Keratinocyte (primary cell): ENCODE measurements at regions not wholly inside any gene's neighbourhood (a gene's known extent, or its start where the extent isn't known, plus 50 kb on each side); places are given as distances from the start of the nearest gene placed in this dataset.
A peak's percentile ranks its signal among the peaks of the same experiment; 100 is the strongest.
"Not testable (repeated sequence)": the region's sequence is repeated elsewhere in the genome, so short reads cannot be mapped to it uniquely, and the experiment has no call there.

Source experiments
- DNase-seq: peaks from one replicate; pipeline ENCODE4 v3.0.0-alpha.2; 2011; ENCODE audit warnings: low read depth, missing footprints, low spot score
- FAIRE-seq: peaks from 2 replicates; lab custom pipeline; 2011; peaks lifted over from hg19 to GRCh38; lab: Jason Lieb, UNC
- H2AFZ ChIP-seq: 2 replicates; pipeline ENCODE4 v1.6.0; 2012; ENCODE audit warnings: low read length, control low read depth, inconsistent platforms; ENCODE audit not compliant: control insufficient read depth
- H3K27ac ChIP-seq: 2 replicates; pipeline ENCODE4 v1.5.1; 2011; ENCODE audit warnings: low read length; ENCODE audit not compliant: control insufficient read depth, insufficient read depth
- H3K27me3 ChIP-seq: 3 replicates; pipeline ENCODE4 v1.6.0; 2011; ENCODE audit warnings: low read length; ENCODE audit not compliant: control insufficient read depth, insufficient read depth; ENCODE audit errors: extremely low read depth
- H3K36me3 ChIP-seq, 2 experiments: 2 replicates in 1 of 2; 3 replicates in 1 of 2; pipeline ENCODE4 v1.5.1; 2011; ENCODE audit warnings: low read length in 2 of 2, mild to moderate bottlenecking in 1 of 2; ENCODE audit not compliant: control insufficient read depth in 2 of 2, insufficient read depth in 2 of 2; ENCODE audit errors: extremely low read depth in 1 of 2
- H3K4me1 ChIP-seq: 3 replicates; pipeline ENCODE4 v1.5.1; 2011; ENCODE audit warnings: low read length; ENCODE audit not compliant: control insufficient read depth, insufficient read depth; ENCODE audit errors: extremely low read depth
- H3K4me2 ChIP-seq: 3 replicates; pipeline ENCODE4 v1.6.0; 2011; ENCODE audit warnings: low read depth, low read length; ENCODE audit not compliant: control insufficient read depth, insufficient read depth; ENCODE audit errors: extremely low read depth
- H3K4me3 ChIP-seq, 3 experiments: fragments of 200-600 bp in 1 of 3; sonication (generic) in 1 of 3; 2 replicates in 2 of 3; 3 replicates in 1 of 3; pipeline ENCODE4 v1.5.1; 2011 to 2016; ENCODE audit warnings: low read length in 3 of 3, mild to moderate bottlenecking in 3 of 3, control low read depth in 2 of 3, inconsistent platforms in 1 of 3, low read depth in 1 of 3, mixed read lengths in 1 of 3, mixed run types in 1 of 3, moderate library complexity in 1 of 3; ENCODE audit not compliant: control insufficient read depth in 2 of 3, insufficient read depth in 2 of 3; ENCODE audit errors: extremely low read depth in 1 of 3
- H3K79me2 ChIP-seq: 2 replicates; pipeline ENCODE4 v1.6.0; 2012; ENCODE audit warnings: low read length; ENCODE audit not compliant: control insufficient read depth, insufficient read depth
- H3K9ac ChIP-seq: 3 replicates; pipeline ENCODE4 v1.6.0; 2011; ENCODE audit warnings: low read length; ENCODE audit not compliant: control insufficient read depth, insufficient read depth; ENCODE audit errors: extremely low read depth
- H3K9me1 ChIP-seq: 3 replicates; pipeline ENCODE4 v1.6.0; 2011; ENCODE audit warnings: low read length; ENCODE audit not compliant: control insufficient read depth, insufficient read depth; ENCODE audit errors: extremely low read depth
- H3K9me3 ChIP-seq: 2 replicates; pipeline ENCODE4 v1.5.1; 2012; ENCODE audit warnings: low read depth, low read length; ENCODE audit not compliant: control insufficient read depth
- H4K20me1 ChIP-seq: 3 replicates; pipeline ENCODE4 v1.6.0; 2011; ENCODE audit warnings: low read length; ENCODE audit not compliant: control insufficient read depth, insufficient read depth; ENCODE audit errors: extremely low read depth
- CTCF ChIP-seq, 3 experiments: IDR thresholded peaks in 1 of 3; conservative IDR thresholded peaks in 1 of 3; optimal IDR thresholded peaks in 1 of 3; 2 replicates in 2 of 3; 3 replicates in 1 of 3; pipeline versions ENCODE3 to v1.5.1; 2011; ENCODE audit warnings: low read length in 3 of 3, mild to moderate bottlenecking in 3 of 3, moderate library complexity in 2 of 3, control low read depth in 1 of 3, inconsistent platforms in 1 of 3; ENCODE audit not compliant: insufficient read depth in 2 of 3; ENCODE audit errors: extremely low read depth in 1 of 3
- EZH2 ChIP-seq: IDR thresholded peaks from one replicate; pipeline ENCODE4 v1.6.1; 2012; ENCODE audit warnings: inconsistent platforms, mild to moderate bottlenecking, low read length, moderate library complexity
- dilution Hi-C: fragments of 300-500 bp; cut with MboI; formaldehyde crosslinking; loops from one replicate; pipeline ENCODE4 v1.7.0; 2020; ENCODE audit warnings: low sequenced_read_pairs; ENCODE audit not compliant: extremely low pct_ligation_motif_present

GRCh38 chr2:62653582-62654422 is 51.7 kb upstream of the EHBP1 start:
- Histone ChIP-seq H2AFZ (peak overlapping the region; percentile 60), H3K27me3 (no peaks in the 10 kb centered on the region), H3K4me1 (peaks cover 19% of the 10 kb centered on the region), H3K9me1 (no peaks in the 10 kb centered on the region), H3K36me3 (no peaks in the 10 kb centered on the region), H3K9me3 (no peaks in the 10 kb centered on the region), H3K27ac (peak overlapping the region; percentile 72), H3K9ac (no peak overlapping the region), H3K79me2 (no peaks in the 10 kb centered on the region), H4K20me1 (no peaks in the 10 kb centered on the region), H3K4me2 (peak overlapping the region; percentile 83), H3K4me3 (peak overlapping the region in 1 of 3 experiments; percentile 4)
- no peak for TF ChIP-seq EZH2
- no peak for TF ChIP-seq CTCF (optimal IDR thresholded peaks at IDR 0.05 in 1 of 3, IDR thresholded peaks at IDR 0.05 in 1 of 3, conservative IDR thresholded peaks at IDR 0.05 in 1 of 3; ENCODE audit: extremely low read depth in 1 of 3, insufficient read depth in 2 of 3, low read length in 3 of 3)
- FAIRE-seq (peak; percentile 77), DNase-seq (peak; percentile 77)
- dilution Hi-C loops, result no loop called here

- H3K27ac ChIP-seq, H3K4me2 ChIP-seq, FAIRE-seq, H3K79me2 ChIP-seq, H4K20me1 ChIP-seq, DNase-seq, H3K36me3 ChIP-seq, H3K27me3 ChIP-seq, H3K9ac ChIP-seq, H2AFZ ChIP-seq, H3K4me1 ChIP-seq, dilution Hi-C loops, H3K9me1 ChIP-seq, H3K9me3 ChIP-seq, H3K4me3 ChIP-seq: not testable (repeated sequence)
These were observed 56.4 kb upstream of the EHBP1 start for GRCh38 chr2:62649087-62649486.
